CD4-positive, alpha-beta T cell treated with Interleukin-6 at 100 ng/mL for 8 hours (primary cell): ENCODE measurements at regions not wholly inside any gene's neighbourhood (a gene's known extent, or its start where the extent isn't known, plus 50 kb on each side); places are given as distances from the start of the nearest gene placed in this dataset.
"Not testable (repeated sequence)": the region's sequence is repeated elsewhere in the genome, so short reads cannot be mapped to it uniquely, and the experiment has no call there.

Experiments
- DNase-seq: peaks from one replicate; pipeline ENCODE4 v3.0.0-alpha.2; 2020; ENCODE audit warnings: mixed read lengths, low spot score

DNA sequence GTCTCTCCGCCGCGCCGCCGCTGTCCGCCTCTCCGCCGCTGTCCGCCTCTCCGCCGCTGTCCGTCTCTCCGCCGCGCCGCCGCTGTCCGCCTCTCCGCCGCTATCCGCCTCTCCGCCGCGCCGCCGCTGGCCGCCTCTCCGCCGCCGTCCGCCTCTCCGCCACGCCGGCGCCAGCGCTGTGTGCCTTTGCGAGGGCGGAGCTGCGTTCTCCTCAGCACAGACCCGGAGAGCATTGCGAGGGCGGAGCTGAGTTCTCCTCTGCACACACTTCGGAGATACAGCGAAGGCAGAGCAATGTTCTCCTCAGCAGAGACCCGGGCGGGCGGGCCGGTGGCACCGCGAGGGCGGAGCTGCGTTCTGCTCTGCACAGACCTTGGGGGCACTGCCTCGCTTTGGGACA is 327.4 kb upstream of the PLGLB1 start:
- not testable (repeated sequence) for DNase-seq

DNA sequence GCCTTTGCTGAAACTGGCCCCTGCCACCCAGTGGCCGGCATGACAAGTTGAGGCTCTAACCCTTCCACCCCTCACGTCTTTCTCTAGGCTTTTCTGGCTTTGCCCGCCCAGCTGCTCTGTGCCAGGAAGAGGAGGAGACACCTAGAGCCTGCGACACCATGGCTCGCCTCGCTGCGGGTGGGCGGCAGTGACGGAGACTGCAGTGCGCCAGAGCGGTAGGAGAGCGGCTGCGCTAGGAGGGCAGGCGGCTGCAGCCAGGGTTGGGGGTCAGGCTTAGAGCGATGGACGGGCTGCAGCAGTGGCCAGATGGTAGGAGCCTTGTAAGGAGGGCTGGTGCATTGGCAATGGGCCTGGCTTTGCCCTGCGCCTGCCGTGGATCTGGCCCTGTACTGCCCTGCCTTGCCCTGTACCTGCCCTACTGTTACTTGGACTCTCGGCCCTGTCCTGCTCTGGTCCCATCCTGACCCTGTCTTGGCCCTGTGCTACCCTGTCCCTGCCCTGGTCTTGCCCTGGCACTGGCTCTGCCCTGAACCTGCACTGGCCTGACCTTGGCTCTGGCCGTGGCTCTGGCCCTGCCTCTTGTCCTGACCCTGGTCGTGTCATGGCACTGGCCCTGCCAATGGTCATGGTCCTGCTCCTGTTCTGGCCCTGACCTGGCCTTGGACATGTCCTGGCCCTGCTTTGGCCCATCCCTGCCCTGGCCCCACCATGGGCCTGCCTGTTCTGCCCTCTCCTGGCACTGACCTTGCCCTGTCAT is 330.7 kb upstream of the PLGLB1 start:
- not testable (repeated sequence) for DNase-seq

GRCh38 chr2:87353408-87353807 is 331.8 kb upstream of the PLGLB1 start:
- not testable (repeated sequence) for DNase-seq

DNA sequence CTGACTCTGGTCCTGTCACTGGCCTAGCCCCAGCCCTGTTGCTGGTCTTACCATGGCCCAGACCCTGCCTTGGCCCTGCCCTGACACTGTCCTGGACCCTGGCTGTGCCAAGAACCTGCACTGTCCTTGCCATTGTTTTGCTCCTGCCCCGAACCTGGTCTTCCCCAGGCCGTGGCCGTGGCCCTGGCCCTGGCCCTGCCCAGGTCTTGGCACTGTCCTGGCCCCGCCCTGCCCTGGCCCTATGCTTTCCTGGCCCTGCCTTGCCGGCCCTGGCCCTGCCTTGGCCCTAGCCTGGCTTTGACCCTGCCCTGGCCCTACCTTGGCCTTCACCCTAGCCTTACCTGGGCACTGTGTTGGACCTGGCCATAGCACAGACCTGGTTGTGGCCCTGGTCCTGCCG is 332.5 kb upstream of the PLGLB1 start:
- not testable (repeated sequence) for DNase-seq

GRCh38 chr2:87360250-87360649 is 338.6 kb upstream of the PLGLB1 start:
- not testable (repeated sequence) for DNase-seq

- not testable (repeated sequence) for DNase-seq
These were observed 339.3 kb upstream of the PLGLB1 start for GRCh38 chr2:87360927-87361326.

DNA sequence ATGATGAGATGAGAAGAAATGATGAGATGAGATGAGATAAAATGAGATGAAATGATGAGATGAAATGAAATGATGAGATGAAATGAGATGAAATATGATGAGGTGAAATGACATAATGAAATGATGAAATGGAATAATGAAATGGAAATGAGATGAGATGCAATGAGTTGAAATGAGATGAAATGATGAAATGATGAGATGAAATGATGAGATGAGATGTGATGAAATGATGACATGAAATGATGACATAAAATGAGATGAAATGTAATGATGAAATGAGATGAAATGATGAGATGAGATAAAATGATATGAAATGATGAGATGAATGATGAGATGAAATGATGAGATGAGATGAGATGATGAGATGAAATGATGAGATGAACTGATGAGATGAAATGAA is 340.2 kb upstream of the PLGLB1 start:
- not testable (repeated sequence) for DNase-seq

DNA sequence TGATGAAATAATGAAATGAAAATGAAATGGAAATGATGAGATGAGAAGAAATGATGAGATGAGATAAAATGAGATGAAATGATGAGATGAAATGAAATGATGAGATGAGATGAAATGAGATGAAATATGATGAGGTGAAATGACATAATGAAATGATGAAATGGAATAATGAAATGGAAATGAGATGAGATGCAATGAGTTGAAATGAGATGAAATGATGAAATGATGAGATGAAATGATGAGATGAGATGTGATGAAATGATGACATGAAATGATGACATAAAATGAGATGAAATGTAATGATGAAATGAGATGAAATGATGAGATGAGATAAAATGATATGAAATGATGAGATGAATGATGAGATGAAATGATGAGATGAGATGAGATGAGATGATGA is 342.7 kb upstream of the PLGLB1 start:
- DNase-seq, result not testable (repeated sequence)

DNA sequence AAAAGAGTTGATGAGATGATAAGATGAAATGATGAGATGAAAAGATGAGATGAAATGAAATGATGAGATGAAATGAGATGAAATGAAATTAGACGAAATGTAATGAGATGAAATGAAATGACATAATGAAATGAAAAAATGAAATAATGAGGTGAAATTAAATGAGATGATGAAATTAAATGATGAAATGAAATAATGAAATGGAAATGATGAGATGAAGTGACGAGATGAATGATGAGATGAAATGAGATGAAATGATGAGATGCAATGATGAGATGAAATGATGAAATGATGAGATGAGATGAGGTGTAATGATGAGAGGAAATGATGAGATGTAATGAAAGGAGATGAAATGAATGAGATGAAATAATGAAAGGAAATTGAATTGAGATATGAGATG is 343.4 kb upstream of the PLGLB1 start:
- not testable (repeated sequence) for DNase-seq

GRCh38 chr2:87386063-87386560 is 361.8 kb upstream of the PLGLB2 start:
- DNase-seq, result not testable (repeated sequence)

GRCh38 chr2:87395784-87396183 is 352.1 kb upstream of the PLGLB2 start:
- DNase-seq, result not testable (repeated sequence)

- DNase-seq, result not testable (repeated sequence)
These were observed 351.2 kb upstream of the PLGLB2 start for GRCh38 chr2:87396551-87397265.

GRCh38 chr2:87397276-87398065 is 350.4 kb upstream of the PLGLB2 start:
- DNase-seq, result not testable (repeated sequence)

DNA sequence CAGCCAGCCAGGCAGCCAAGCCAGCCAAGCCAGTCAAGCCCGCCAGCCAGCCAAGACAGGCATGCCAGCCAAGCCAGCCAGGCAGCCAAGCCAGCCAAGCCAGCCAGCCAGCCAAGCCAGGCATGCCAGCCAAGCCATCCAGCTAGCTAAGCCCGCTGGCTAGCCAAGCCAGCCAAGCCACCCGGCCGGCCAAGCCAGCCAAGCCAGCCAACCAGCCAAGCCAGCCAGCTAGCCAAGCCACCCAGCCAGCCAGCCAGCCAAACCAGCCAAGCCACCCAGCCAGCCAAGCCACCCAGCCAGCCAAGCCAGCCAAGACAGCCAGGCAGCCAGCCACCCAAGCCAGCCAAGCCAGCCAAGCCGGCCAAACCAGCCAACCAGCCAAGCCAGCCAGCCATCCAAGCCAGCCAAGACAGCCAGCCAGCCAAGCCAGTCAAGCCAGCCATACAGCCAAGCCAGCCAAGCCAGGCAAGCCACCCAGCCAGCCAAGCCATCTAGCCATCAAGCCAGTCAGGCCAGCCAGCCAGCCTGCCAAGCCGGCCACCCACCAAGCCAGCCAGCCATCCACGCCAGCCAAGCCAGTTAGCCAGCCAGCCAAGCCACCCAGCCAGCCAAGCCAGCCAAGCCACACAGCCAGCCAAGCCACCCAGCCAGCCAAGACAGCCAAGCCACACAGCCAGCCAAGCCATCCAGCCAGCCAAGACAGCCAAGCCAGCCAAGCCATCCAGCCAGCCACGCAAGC is 349.2 kb upstream of the PLGLB2 start:
- not testable (repeated sequence) for DNase-seq

DNA sequence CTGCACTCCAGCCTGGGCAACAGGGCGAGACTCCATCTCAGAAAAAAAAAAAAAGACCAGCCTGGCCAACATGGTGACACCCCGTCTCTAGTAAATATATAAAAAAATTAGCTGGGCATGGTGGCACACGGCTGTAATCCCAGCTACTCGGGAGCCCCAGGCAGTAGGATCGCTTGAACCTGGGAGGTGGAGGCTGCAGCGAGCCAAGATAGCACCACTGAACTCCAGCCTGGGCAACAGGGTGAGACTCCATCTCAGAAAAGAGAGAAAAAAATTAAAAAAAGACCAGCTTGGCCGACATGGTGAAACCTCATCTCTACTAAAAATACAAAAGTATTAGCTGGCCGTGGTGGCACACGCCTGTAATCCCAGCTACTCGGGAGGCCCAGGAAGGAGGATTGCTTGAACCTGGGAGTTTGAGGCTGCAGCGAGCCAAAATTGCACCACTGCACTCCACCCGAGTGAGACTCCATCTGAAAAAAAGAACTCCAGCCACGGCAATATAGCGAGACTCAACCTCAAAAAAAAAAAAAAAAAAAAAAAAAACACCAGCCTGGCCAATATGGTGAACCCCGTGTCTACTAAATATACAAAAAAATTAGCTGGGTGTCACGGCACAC is 346.1 kb upstream of the PLGLB2 start:
- DNase-seq, result no peak

DNA sequence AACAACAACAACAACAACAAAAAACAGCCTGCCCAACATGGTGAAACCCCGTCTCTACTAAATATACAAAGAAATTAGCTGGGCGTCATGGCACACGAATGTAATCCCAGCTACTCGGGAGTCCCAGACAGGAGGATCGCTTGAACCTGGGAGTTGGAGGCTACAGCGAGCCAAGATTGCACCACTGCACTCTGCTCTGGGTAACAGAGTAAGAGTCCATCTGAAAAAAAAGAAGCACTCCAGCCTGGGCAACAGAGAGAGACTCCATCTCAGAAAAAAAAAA is 344.1 kb upstream of the PLGLB2 start:
- no peak for DNase-seq

DNA sequence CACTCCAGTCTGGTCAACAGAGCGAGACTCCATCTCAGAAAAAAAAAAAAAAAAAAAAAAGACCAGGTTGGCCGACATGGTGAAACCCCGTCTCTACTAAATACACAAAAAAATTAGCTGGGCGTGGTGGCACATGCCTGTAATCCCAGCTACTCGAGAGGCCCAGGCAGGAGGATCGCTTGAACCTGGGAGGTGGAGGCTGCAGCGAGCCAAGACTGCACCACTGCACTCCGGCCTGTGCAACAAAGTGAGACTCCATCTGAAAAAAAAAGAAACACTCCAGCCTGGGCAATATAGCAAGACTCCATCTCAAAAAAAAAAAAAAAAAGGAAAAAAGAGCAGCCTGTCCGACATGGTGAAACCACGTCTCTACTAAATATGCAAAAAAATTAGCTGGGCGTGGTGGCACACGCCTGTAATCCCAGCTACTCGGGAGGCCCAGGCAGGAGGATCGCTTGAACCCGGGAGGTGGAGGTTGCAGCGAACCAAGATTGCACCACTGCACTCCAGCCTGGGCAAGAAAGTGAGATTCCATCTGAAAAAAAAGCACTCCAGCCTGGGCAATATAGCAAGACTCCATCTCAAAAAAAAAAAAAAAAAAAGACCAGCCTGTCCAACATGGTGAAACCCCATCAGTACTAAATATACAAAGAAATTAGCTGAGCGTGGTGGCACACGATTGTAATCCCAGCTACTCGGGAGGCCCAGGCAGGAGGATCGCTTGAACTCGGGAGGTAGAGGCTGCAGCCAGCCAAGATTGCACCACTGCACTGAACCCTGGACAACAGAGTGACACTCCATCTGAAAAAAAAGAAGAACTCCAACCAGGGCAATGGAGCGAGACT is 343.3 kb upstream of the PLGLB2 start:
- peak; percentile 0 for DNase-seq

GRCh38 chr2:87405531-87406216 is 342.2 kb upstream of the PLGLB2 start:
- peak; percentile 6 for DNase-seq

DNA sequence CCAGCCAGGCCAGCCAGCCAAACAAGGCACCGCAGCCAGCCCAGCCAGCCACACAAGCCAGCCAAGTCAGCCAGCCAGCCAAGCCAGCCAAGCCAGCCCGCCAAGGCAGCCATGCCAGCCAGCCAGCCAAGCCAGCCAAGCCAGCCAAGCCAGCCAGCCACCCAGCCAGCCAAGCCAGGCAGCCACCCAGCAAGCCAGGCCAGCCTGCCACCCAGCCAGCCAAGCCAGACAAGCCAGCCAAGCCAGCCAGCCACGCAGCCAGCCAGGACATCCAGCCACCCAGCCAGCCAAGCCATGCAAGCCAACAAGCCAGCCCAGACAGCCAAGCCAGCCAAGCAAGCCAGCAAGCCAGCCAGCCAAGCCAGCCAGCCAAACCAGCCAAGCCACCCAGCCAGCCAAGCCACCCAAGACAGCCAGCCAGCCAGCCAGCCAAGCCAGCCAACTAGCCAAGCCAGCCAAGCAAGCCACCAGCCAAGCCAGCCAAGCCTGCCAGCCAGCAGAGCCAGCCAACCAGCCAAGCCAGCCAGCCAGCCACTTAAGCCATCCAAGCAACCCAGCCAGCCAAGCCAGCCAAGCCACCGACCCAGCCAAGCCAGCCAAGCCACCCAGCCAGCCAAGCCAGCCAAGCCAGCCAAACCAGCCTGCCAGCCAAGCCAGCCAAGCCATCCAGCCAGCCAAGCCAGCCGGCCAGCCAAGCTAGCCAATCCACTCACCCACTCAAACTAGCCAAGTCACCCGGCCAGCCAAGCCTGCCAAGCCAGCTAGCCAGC is 341.3 kb upstream of the PLGLB2 start:
- DNase-seq, result peak; percentile 16
